ENCODE measurements at regions not wholly inside any gene's neighbourhood (a gene's known extent, or its start where the extent isn't known, plus 50 kb on each side); places are given as distances from the start of the nearest gene placed in this dataset.
"Not testable (repeated sequence)": the region's sequence is repeated elsewhere in the genome, so short reads cannot be mapped to it uniquely, and the experiment has no call there.

- H3K4me3 ChIP-seq (replicated peaks in 1 of 4; ENCODE audit: control extremely low read depth in 1 of 4, insufficient read depth in 1 of 4, low read depth in 3 of 4, low read length in 4 of 4); H3K9me3 ChIP-seq (ENCODE audit: control insufficient read depth, insufficient read depth, low read depth, low read length); H2AFZ ChIP-seq (ENCODE audit: low read length); H3K36me3 ChIP-seq (ENCODE audit: control insufficient read depth, insufficient read depth, low read length); H3K27ac ChIP-seq (ENCODE audit: insufficient read depth, low read length); H4K20me1 ChIP-seq (ENCODE audit: control insufficient read depth, extremely low read depth, insufficient read depth, low read length); DNase-seq (ENCODE audit: low read depth in 2 of 2); H3K4me2 ChIP-seq (ENCODE audit: extremely low read depth, insufficient read depth, low read length); H3K79me2 ChIP-seq (ENCODE audit: control insufficient read depth, insufficient read depth, low read length); H3K9ac ChIP-seq (ENCODE audit: insufficient read depth, low read length); H3K27me3 ChIP-seq (ENCODE audit: control insufficient read depth, insufficient read depth, low read length); H3K4me1 ChIP-seq (ENCODE audit: control insufficient read depth, extremely low read depth, insufficient read depth, low read length): not testable (repeated sequence)
Observed at GRCh38 chr5:21494033-21494432, 1359.1 kb downstream of the CDH12 start.

DNA sequence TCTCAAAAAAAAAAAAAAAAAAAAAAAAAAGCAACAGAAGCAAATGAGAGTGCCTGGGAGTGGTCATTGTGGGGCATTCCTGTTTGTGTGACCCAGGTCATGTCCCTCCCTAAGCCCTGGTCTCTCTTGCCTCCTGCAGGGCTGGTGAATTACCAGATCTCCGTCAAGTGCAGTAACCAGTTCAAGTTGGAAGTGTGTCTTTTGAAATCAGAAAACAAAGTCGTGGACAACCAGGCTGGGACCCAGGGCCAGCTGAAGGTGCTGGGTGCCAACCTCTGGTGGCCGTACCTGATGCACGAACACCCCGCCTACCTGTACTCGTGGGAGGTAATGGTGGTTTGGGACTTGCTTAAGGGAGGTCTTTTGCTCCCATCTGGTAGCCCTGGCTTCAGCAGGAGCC is 1362.0 kb downstream of the CDH12 start:
- H3K4me1 ChIP-seq (ENCODE audit: control insufficient read depth, extremely low read depth, insufficient read depth, low read length), result not testable (repeated sequence)

GRCh38 chr5:21488828-21489227 is 1364.3 kb downstream of the CDH12 start:
- not testable (repeated sequence) for DNase-seq (ENCODE audit: low read depth in 2 of 2); H3K79me2 ChIP-seq (ENCODE audit: control insufficient read depth, insufficient read depth, low read length); H3K9ac ChIP-seq (ENCODE audit: insufficient read depth, low read length); H3K4me2 ChIP-seq (ENCODE audit: extremely low read depth, insufficient read depth, low read length); H3K4me3 ChIP-seq (replicated peaks in 1 of 4; ENCODE audit: control extremely low read depth in 1 of 4, insufficient read depth in 1 of 4, low read depth in 3 of 4, low read length in 4 of 4); H3K27ac ChIP-seq (ENCODE audit: insufficient read depth, low read length); H2AFZ ChIP-seq (ENCODE audit: low read length); H3K9me3 ChIP-seq (ENCODE audit: control insufficient read depth, insufficient read depth, low read depth, low read length); H3K36me3 ChIP-seq (ENCODE audit: control insufficient read depth, insufficient read depth, low read length); H3K4me1 ChIP-seq (ENCODE audit: control insufficient read depth, extremely low read depth, insufficient read depth, low read length); H4K20me1 ChIP-seq (ENCODE audit: control insufficient read depth, extremely low read depth, insufficient read depth, low read length); H3K27me3 ChIP-seq (ENCODE audit: control insufficient read depth, insufficient read depth, low read length)

More for the DNA sequence above, 1362.0 kb downstream of the CDH12 start:
- not testable (repeated sequence) for H3K79me2 ChIP-seq (ENCODE audit: control insufficient read depth, insufficient read depth, low read length); H4K20me1 ChIP-seq (ENCODE audit: control insufficient read depth, extremely low read depth, insufficient read depth, low read length); DNase-seq (ENCODE audit: low read depth in 2 of 2); H3K27ac ChIP-seq (ENCODE audit: insufficient read depth, low read length); H3K9ac ChIP-seq (ENCODE audit: insufficient read depth, low read length); H3K27me3 ChIP-seq (ENCODE audit: control insufficient read depth, insufficient read depth, low read length); H3K9me3 ChIP-seq (ENCODE audit: control insufficient read depth, insufficient read depth, low read depth, low read length); H3K36me3 ChIP-seq (ENCODE audit: control insufficient read depth, insufficient read depth, low read length); H3K4me2 ChIP-seq (ENCODE audit: extremely low read depth, insufficient read depth, low read length); H2AFZ ChIP-seq (ENCODE audit: low read length); H3K4me3 ChIP-seq (replicated peaks in 1 of 4; ENCODE audit: control extremely low read depth in 1 of 4, insufficient read depth in 1 of 4, low read depth in 3 of 4, low read length in 4 of 4)

DNA sequence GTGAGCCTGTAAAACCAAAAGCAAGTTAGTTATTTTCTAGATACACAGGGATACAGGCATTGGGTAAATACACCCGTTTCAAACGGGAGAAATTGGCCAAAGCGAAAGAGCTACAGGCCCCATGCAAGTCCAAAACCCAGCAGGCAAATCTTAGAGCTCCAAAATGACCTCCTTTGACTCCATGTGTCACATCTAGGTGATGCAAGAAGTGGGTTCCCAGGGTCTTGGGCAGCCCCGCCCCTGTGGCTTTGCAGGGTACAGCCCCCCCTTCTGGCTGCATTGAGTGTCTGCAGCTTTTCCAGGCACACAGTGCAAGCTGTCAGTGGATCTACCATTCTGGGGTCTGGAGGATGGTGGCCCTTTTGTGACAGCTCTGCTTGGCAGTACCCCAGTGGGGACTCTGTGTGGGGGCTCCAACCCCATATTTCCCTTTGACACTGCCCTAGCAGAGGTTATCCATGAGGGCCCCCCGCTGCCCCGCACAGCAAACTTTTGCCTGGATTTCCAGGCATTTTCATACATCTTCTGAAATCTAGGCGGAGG is 1367.6 kb downstream of the CDH12 start:
- not testable (repeated sequence) for H3K79me2 ChIP-seq (ENCODE audit: control insufficient read depth, insufficient read depth, low read length); H3K27ac ChIP-seq (ENCODE audit: insufficient read depth, low read length); H3K4me1 ChIP-seq (ENCODE audit: control insufficient read depth, extremely low read depth, insufficient read depth, low read length); H3K9ac ChIP-seq (ENCODE audit: insufficient read depth, low read length); H3K27me3 ChIP-seq (ENCODE audit: control insufficient read depth, insufficient read depth, low read length); H2AFZ ChIP-seq (ENCODE audit: low read length); H3K36me3 ChIP-seq (ENCODE audit: control insufficient read depth, insufficient read depth, low read length); H4K20me1 ChIP-seq (ENCODE audit: control insufficient read depth, extremely low read depth, insufficient read depth, low read length); H3K9me3 ChIP-seq (ENCODE audit: control insufficient read depth, insufficient read depth, low read depth, low read length); H3K4me3 ChIP-seq (replicated peaks in 1 of 4; ENCODE audit: control extremely low read depth in 1 of 4, insufficient read depth in 1 of 4, low read depth in 3 of 4, low read length in 4 of 4); H3K4me2 ChIP-seq (ENCODE audit: extremely low read depth, insufficient read depth, low read length)
- peak in 1 of 2 donors; percentile 39 for DNase-seq (ENCODE audit: low read depth in 2 of 2)
- TF ChIP-seq CTCF (conservative IDR thresholded peaks at IDR 0.05 in 1 of 2, IDR thresholded peaks at IDR 0.05 in 1 of 2; ENCODE audit: low read depth in 1 of 2, low read length in 2 of 2), result peak in 1 of 2 donors; percentile 49

GRCh38 chr5:21484498-21484889 is 1368.7 kb downstream of the CDH12 start:
- not testable (repeated sequence) for H3K4me3 ChIP-seq (replicated peaks in 1 of 4; ENCODE audit: control extremely low read depth in 1 of 4, insufficient read depth in 1 of 4, low read depth in 3 of 4, low read length in 4 of 4); H4K20me1 ChIP-seq (ENCODE audit: control insufficient read depth, extremely low read depth, insufficient read depth, low read length); H3K9me3 ChIP-seq (ENCODE audit: control insufficient read depth, insufficient read depth, low read depth, low read length); H3K27me3 ChIP-seq (ENCODE audit: control insufficient read depth, insufficient read depth, low read length); H3K27ac ChIP-seq (ENCODE audit: insufficient read depth, low read length); H3K4me1 ChIP-seq (ENCODE audit: control insufficient read depth, extremely low read depth, insufficient read depth, low read length); H3K9ac ChIP-seq (ENCODE audit: insufficient read depth, low read length); DNase-seq (ENCODE audit: low read depth in 2 of 2); H2AFZ ChIP-seq (ENCODE audit: low read length); H3K36me3 ChIP-seq (ENCODE audit: control insufficient read depth, insufficient read depth, low read length); H3K4me2 ChIP-seq (ENCODE audit: extremely low read depth, insufficient read depth, low read length); H3K79me2 ChIP-seq (ENCODE audit: control insufficient read depth, insufficient read depth, low read length)

- H4K20me1 ChIP-seq (ENCODE audit: control insufficient read depth, extremely low read depth, insufficient read depth, low read length); H3K4me2 ChIP-seq (ENCODE audit: extremely low read depth, insufficient read depth, low read length); H3K27me3 ChIP-seq (ENCODE audit: control insufficient read depth, insufficient read depth, low read length); H3K4me3 ChIP-seq (replicated peaks in 1 of 4; ENCODE audit: control extremely low read depth in 1 of 4, insufficient read depth in 1 of 4, low read depth in 3 of 4, low read length in 4 of 4); H3K36me3 ChIP-seq (ENCODE audit: control insufficient read depth, insufficient read depth, low read length); H2AFZ ChIP-seq (ENCODE audit: low read length); H3K79me2 ChIP-seq (ENCODE audit: control insufficient read depth, insufficient read depth, low read length); H3K9ac ChIP-seq (ENCODE audit: insufficient read depth, low read length); DNase-seq (ENCODE audit: low read depth in 2 of 2); H3K9me3 ChIP-seq (ENCODE audit: control insufficient read depth, insufficient read depth, low read depth, low read length); H3K27ac ChIP-seq (ENCODE audit: insufficient read depth, low read length); H3K4me1 ChIP-seq (ENCODE audit: control insufficient read depth, extremely low read depth, insufficient read depth, low read length): not testable (repeated sequence)
Observed at GRCh38 chr5:21483790-21484497, 1369.2 kb downstream of the CDH12 start.

All from fibroblast of lung (primary cell).